ENCODE measurements at regions not wholly inside any gene's neighbourhood (a gene's known extent, or its start where the extent isn't known, plus 50 kb on each side); places are given as distances from the start of the nearest gene placed in this dataset.

GRCh38 chrX:137999071-137999470 lies 433.1 kb downstream of the ZIC3 start:
- no peak for TF ChIP-seq CTCF (conservative IDR thresholded peaks at IDR 0.05)
- TF ChIP-seq ZFX (IDR thresholded peaks at IDR 0.05) = no peak
- H3K27ac ChIP-seq = no peak overlapping the region

GRCh38 chrX:137999552-137999951 lies 433.6 kb downstream of the ZIC3 start:
- no peak overlapping the region for H3K27ac ChIP-seq
- TF ChIP-seq ZFX (IDR thresholded peaks at IDR 0.05) = no peak
- TF ChIP-seq CTCF (conservative IDR thresholded peaks at IDR 0.05) = no peak

GRCh38 chrX:138001226-138001625 lies 435.3 kb downstream of the ZIC3 start:
- H3K27ac ChIP-seq = no peak overlapping the region
- TF ChIP-seq CTCF (conservative IDR thresholded peaks at IDR 0.05) = no peak
- TF ChIP-seq ZFX (IDR thresholded peaks at IDR 0.05) = no peak

GRCh38 chrX:138006180-138006579 lies 440.3 kb downstream of the ZIC3 start:
- no peak overlapping the region for H3K27ac ChIP-seq
- TF ChIP-seq ZFX (IDR thresholded peaks at IDR 0.05) = no peak
- TF ChIP-seq CTCF (conservative IDR thresholded peaks at IDR 0.05) = no peak

- TF ChIP-seq CTCF (conservative IDR thresholded peaks at IDR 0.05) (no peak), ZFX (IDR thresholded peaks at IDR 0.05) (no peak)
- no peak overlapping the region for H3K27ac ChIP-seq
These were observed 442.4 kb downstream of the ZIC3 start for GRCh38 chrX:138008281-138008680.

- TF ChIP-seq CTCF (conservative IDR thresholded peaks at IDR 0.05) (no peak), ZFX (IDR thresholded peaks at IDR 0.05) (no peak)
- no peak overlapping the region for H3K27ac ChIP-seq
These were observed 445.5 kb downstream of the ZIC3 start for GRCh38 chrX:138011468-138011867.

GRCh38 chrX:138014577-138014976 lies 448.6 kb downstream of the ZIC3 start:
- no peak overlapping the region for H3K27ac ChIP-seq
- TF ChIP-seq ZFX (IDR thresholded peaks at IDR 0.05) (no peak), CTCF (conservative IDR thresholded peaks at IDR 0.05) (no peak)

All from C4-2B (cell line).